HT-29 (cell line): ENCODE measurements at regions not wholly inside any gene's neighbourhood (a gene's known extent, or its start where the extent isn't known, plus 50 kb on each side); places are given as distances from the start of the nearest gene placed in this dataset.

Experiments
- DNase-seq: peaks from one replicate; pipeline ENCODE4 v3.0.0-alpha.2; 2015; ENCODE audit warnings: low spot score

DNA sequence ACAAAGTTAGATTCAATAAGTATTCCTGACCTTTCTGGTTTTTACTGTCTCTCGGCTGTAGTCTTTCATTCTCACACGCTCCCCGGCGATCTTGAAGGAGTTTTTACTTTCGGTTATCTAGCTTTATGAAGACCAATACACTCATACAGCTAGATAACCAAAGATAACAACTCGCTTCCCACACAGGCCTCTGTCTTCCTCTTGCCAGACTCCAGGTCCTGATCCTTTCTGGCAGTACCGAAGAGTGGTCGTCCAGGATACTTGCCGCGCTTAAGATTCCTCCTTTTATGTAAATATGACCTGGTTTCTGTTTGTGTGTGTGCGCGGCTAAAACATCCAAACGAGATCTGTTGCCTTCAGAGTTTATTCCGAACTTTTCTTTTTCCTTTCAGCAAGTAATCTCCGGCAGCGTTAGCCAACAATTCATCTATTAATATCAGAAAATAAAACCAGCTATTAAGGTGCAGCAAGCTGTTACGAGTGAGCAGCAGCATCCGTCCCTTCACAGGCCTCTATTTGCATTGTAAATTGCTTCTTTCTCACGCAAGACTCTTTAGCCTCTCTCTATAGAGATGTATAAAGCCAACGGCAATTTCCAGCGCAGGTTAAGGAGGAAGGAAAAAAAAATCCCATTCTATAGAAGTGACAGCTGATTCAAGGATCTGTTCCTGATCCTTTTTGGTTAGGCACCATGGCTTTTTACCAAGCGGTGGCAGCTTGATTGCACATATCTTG lies 216.1 kb downstream of the MEF2C start:
- no peak for DNase-seq

DNA sequence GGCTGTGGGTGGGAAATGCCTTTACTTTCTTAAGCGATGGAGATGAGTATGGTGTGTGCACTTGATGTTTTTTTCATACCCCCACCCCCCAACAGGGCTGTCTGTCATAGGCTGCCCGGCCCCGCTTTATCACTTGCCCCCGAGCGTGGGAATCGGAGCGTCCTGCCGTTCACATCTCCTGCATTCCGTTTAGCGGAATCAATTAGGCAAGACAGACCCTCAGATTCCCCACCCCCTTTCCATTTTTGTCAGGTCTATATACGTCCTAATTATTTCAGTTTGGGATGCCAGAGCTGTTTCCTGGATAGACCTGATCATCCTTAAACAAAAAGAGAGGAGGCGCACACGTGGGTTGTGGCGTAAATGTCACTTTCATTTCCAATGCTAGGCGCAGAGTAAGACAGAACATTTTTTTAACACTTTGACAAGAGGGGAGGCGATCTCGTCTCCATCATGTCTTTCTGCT lies 217.2 kb downstream of the MEF2C start:
- DNase-seq: no peak

DNA sequence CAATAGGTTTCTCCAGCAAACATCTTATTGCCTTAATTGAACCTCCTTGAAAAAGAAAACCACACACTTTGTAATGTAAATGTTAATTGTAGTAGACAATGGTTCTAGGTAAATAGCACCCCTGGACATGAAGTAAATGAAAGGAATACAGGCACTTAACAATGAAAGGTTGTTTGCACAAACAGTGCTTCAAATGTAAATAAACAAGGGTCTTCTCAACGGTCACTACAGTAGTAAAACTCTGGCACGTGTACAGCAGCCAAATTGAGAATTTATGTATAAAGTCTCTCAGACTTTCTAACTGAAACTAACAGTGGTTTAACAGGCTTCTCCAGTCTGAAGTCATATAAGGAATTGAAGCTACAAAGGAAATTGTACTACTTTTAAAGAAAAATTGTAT lies 218.3 kb downstream of the MEF2C start:
- DNase-seq: no peak

DNA sequence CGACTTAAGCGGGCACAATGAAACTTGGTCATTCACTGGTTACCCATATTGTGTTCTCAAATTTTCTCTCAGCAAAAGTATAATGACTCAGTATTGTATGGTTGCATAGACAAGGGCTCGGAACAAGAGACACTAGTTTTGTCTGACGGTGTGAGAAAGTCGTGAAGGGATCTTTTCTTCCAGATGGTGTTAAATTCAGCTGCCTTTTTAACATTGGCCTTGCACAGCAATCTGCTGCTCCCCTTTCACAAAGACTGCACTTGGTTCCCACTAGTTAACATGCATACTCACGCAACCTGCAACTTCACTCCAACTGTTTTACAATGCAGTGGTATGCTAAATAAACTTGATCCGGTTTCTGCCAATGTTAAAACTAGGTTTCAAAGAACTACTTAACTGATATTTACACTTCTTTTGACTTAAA lies 219.2 kb downstream of the MEF2C start:
- DNase-seq: no peak

DNA sequence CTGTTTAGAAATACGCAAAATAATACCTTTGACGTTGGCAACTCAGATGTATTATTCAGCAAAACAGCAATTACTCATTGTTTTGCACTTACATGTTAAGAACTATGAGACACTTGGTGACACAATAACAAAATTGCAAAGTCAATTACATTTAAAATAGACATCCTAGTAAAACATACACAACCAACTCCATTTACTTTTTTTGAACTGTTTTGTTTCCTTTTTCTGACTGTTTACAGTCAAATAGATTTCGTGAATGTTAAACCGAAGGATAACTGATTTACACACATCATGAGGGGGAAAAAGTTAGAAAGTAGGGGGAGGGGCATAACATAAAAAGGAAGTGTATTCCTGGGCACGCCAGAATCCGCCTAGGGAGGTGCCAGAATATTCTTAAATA lies 220.1 kb downstream of the MEF2C start:
- no peak for DNase-seq

DNA sequence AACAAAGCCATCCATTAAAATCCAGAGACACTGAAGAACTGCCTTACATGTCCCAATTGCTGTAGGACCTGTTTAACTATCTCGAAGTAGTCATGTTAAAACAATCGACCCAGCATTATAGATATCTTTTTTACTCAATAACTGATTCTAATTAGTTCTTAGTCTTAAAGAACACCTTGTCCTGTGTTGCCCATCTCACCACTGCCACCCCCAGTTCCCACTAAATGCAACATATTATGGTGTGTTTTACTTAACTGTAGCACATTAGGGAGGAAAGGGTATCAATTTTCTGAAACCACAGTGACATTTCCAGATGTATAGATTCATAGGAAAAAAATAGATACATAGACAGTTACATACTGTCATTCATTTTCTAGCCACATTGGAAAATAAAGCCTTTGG lies 221.2 kb downstream of the MEF2C start:
- no peak for DNase-seq

DNA sequence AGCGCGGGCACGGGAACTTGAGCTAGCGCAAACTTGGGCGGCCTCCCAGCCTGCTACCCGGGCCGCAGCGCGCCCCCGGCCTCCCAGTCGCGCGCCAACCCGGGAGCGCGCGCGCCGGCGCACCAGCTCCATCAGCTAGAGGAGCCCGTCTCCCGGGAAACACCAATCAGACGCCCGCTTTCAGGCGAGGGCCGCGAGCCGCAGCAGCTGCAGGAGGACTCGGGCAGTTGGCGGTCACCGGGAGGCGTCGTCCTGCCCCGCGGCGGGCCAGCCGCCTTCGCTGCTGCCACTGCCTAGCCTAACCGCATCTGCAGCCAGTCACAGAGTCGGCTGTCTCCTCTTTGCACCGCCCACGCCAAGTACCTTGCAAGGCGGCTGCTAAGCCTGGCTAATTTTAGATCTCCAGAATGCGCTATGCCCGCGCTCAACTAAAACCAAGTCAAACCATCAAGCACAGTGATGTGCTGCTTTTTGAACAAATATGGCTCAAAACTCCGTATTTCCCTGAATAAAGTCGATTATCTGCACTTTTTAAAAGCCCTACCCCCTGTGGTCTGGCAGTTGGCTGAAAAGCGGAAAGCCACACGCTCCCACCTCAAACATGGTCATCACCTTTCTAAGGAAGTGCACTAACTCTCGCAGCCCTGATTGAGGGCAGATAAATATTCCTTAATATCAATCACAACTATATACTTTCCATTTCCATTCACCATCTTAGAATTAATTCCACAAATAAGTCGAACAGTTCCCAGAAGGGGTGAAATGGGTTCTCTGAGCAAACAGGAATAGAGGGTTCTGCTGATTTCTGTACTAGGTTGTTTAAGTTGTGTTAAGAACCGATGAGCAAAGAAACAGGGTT lies 221.8 kb downstream of the MEF2C start:
- no peak for DNase-seq

DNA sequence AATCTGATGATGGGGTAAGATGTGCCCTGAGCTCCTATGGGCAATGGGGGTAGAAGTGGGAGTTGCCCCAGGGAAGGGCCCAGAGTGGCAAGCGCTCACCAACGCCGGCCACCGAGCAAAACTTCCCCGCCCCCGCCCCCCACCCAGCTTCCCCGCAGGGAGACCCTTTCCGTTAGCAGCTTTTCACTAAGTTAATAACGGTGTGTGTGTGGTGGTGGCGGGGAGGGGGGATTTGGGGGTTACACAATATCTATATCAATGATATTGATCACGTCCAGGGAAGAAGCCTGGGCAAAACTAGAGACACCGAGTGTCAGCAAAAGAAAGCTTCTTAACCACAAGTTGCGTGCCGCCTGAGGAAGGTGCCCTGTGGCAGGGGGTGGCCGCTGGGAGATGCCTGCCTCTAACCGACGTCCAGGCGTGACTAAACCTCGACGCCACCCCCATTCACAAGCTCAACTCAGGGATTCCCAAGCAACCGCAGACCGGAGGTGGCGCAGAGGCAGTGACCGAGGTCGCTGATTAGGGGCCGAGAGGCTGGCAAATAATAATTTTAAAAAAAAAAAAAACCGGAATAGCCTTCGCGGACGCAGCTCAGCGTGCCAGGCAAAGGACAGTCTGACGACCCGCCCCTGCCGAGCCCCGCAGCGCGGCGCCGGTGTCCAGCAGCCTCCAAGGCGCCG lies 222.6 kb downstream of the MEF2C start:
- no peak for DNase-seq

DNA sequence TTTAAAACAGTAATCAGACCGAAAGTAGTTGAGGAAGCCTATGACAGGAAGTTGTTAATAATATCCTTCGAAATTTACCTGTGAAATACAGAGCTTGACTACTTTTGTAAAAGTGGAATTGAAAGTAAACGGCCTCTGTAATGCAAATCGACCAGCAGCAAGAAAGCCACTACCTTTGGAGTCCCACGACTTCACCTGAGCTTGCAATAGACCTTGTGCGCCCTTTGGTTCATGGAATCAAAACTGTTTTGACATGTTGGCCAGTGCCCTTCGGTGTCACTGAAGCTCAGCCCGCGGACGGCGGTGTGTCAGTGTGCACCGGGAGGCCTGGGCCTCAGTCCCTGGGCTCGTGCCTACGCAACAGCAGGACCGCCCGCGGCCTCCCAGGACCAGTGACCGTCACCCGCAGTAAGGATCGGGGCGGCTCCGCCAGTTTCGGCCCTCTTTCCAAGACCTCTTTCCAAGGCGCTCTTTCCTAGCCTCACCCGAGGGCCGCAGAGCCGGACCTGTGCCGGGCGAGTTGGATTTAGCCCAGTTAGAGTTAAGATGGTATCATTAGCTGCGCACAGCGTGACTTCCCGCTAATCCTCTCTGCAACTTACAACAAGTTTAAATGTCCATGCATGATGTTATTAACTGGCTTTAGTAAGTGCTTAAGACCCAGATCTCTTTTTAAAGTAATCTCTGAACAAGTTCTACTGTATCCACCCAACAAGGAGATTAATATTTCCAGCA lies 223.3 kb downstream of the MEF2C start:
- no peak for DNase-seq

DNA sequence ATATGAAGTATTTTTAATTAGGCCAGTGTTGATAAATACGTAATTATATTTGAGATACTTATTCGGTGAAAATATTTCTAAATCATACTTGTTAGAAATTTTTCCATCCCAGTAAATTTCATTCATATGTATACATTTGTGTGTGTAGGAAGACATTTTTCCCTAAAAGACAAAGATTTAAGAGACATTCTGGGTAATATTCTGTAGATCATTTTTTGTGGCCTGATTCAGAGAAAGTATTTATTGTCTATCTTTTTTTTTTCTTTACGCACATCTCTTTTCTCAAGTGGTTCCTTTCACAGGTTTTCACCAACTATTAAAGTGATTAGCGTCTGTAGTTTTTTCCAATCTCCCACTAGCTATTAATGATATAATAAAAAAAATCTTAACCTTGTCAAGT lies 224.1 kb downstream of the MEF2C start:
- no peak for DNase-seq

DNA sequence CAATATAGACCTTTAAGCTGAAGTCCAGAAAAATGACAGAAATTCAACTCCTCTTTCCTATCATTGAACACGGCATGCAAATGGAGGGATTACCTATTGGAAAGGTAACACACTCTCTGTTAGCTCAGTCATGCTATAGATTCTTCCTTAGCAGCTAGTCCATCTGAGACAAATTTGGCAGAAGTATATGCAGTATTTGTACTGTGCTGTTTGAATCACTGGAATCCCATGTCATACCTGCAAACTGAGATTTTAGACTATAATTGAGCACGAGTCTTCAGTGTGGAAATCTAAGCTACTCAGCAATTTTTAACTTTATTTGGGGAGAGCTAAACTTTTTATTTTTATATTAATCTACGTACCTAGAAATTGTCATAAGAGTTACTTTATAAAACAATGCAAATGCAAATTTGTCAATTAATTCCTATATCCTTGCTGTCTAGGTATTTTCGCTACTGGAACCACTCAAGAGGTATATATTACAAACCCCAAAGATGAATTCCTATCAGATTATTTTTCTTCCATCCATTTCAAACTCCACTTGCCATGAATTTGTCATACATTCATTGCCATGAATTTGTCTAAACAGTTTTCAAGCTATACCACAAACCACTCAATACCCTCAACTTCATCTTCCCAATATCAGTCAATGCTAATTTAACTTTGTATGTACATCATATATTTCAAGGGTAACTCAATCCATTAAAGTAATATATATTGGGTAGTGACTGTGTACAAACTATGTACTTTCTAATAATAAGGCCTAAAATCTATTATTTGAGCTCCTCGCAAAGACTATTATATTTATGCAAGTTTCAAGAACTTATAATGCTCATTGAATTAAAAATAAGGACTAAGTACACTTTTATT lies 224.8 kb downstream of the MEF2C start:
- DNase-seq: no peak

DNA sequence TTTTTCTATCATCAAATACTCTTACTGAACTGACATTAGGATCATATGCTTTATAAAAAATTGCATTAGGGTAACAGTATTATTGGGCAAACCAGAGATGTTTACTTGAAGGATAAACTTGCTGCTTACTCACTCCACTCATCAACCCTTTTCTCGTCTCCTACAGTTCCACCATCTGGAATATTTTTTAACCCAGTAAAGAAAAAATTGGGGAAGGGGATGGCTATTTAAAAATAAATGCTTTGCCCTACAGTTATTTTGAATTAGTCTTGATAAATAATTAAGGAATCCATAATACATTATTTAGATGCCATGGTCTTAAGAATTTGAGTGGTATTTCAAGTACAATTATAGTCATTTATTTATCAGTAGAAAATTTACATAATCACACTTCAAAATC lies 225.8 kb downstream of the MEF2C start:
- DNase-seq: no peak

DNA sequence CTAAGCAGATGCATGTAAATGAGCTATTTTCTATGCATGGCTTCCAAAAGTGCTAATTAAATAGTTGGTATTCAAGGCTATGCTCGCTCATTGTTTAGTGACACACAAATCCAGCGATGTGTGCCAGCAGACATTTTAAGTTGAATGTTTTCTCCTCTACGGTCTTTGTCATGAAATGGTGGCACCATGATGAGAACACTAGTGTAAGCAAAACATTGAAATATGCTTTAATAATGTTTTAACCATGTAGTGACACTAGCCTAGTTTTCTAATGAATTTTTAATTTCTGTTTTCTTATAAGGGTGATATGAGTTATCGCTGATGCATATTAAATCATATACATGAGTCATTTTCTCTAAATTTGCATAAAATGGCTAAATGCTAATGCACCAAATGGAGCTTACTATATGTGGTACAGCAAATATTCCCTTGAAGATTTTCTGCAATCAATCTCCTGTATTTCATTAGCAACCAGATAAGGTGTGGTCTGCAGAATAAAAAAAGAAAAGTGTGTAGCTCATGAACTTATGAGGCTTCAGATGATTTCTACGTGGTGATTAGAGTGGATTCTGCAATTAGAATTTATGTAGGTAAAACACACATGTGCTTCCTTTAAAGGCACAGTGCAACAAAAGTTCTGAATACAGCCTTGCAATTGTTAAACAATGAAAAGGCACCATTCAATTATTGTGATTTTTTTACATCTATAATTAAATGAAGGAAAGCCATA lies 226.6 kb downstream of the MEF2C start:
- DNase-seq: no peak

DNA sequence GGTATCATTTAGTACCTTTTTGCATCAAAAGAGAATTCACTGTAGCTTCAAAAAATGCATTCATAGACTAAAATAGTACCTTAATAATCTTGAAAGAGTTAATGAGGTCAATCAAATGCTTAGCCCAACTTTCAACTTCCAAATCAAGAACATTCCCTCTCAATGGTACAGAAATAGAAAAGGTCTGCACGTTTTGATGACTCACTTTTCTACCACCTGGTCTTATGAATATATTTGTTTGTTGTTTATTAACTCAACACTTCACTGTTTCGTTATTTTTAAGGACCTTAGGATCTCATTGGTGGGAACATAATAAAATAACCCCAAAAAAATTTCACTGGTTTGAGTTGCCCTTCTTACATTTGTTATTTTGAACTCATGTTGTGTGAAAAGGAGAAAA lies 229.5 kb downstream of the MEF2C start:
- DNase-seq: no peak

DNA sequence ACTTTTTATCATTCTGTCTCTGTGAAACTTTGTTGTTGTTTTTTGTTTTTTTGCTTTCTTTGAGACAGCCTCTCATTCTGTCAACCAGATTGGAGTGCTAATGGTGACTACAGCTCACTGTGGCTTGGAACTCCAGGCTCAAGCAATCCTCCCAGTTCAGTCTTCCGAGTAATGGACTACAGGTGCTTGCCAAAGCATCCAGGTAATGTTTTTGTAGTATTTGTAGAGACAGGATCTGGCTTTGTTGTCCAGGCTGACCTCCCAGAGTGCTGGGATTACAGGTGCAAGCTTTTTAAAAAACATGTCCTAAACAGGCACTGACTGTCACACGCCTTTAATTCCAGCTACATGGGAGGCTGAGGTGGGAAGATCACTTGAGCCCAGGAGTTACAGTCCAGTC lies 235.1 kb downstream of the MEF2C start:
- no peak for DNase-seq

DNA sequence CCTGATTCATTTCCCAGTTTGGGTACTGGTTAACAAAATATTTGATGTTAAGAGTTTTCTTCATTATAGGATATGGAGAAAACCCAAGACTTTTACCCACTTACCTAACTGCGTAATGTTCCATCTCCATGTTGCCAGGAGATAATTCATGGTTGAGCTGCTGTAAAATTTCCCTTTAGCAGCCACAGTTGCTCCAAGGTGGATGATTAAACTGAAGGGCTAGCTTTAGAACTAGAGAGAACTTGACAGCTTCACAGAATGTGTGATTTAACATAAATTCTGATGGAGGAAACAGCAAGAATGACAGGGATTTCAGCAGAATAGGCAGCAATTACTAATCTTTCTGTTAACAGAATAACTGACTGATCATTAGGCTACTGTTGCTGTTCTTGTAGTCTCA lies 236.1 kb downstream of the MEF2C start:
- DNase-seq: no peak

DNA sequence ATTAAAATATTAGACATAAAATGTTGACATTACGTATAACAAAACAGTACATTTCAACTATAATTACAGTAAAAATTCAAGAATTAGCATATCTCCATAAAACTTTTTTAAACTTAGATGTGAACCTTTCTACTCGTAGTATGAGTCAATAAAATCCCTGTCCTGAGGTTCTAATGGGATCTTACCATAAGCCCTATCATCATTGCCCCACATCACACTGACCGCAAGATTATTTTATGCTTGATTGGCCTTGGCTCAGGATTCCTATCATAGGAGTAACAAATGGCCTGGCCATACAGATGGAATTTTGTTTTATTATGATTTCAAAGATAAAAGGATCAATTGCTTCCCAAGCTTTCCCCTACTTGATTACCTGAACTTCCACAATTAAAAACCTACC lies 238.3 kb downstream of the MEF2C start:
- DNase-seq: no peak

DNA sequence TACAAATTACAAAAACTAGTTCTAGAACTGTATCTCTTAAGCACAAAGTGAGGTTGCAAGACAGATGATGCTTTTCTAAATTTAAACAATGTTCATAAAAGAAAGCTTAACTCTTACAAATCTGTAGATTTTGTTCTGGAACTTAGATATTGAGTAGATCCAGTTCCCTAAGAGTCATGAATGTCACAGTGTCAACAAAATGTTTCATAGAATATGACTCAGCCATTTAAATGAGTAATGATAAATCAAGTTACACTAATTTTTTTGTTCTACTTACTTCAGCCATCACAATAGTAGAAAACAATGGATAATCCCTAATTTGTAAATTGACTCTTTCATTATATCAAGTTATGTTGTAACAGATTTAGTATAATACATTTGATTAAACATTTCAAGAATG lies 239.7 kb downstream of the MEF2C start:
- DNase-seq: no peak

DNA sequence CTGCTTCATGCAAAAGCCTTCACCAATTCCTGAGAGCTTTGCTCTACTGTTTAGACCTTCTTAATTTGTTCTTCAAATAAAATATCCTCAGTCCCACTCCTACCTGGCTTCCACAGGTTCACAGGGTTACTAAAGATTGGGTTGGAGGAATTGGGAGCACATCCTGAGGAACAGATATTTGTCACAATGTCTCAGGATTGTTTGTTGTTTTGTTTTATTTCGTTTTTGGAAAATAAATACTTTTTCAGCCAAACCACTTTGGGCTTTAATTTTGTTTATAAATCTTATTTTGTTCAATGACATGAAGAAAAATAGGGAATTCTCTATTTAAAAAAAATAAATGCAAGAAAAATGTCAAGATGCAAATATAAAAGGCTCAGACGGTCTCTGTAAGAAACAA lies 249.0 kb downstream of the MEF2C start:
- no peak for DNase-seq

DNA sequence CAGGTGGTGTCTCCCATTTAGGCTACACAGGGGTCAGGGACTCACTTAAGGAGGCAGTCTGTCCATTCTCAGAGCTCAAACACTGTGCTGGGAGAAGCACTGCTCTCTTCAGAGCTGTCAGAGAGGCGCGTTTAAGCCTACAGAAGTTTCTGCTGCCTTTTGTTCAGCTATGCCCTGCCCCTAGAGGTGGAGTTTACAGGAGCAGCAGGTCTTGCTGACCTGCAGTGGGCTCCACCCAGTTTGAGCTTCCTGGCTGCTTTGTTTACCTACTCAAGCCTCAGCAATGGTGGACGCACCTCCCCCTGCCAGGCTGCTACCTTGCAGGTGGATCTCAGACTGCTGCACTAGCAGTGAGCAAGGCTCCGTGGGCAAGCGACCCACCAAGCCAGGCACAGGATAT lies 260.1 kb downstream of the MEF2C start:
- DNase-seq: peak; percentile 14
